H1 (cell line): ENCODE measurements at regions not wholly inside any gene's neighbourhood (a gene's known extent, or its start where the extent isn't known, plus 50 kb on each side); places are given as distances from the start of the nearest gene placed in this dataset.

Experiments
- CTCF ChIA-PET: fragments of 300-600 bp; sonication (Branson Sonifier 250); formaldehyde crosslinking; loops from one replicate; lab custom pipeline; 2021; ENCODE audit not compliant: partially characterized antibody; lab: Charles Lee
- POLR2A ChIA-PET: fragments of 300-600 bp; sonication (Branson Sonifier 250); formaldehyde crosslinking; loops from one replicate; lab custom pipeline; 2021; ENCODE audit warnings: inconsistent platforms; ENCODE audit not compliant: partially characterized antibody; lab: Charles Lee
- DNase-seq, 2 experiments: peaks; one replicate each; pipeline versions ENCODE4 v3.0.0 to v3.0.0-alpha.2; 2010 to 2022; ENCODE audit warnings: low spot score in 2 of 2, low read depth in 1 of 2, mixed read lengths in 1 of 2
- FAIRE-seq: peaks from 2 replicates; lab custom pipeline; 2011; peaks lifted over from hg19 to GRCh38; lab: Jason Lieb, UNC
- H2AFZ ChIP-seq: 2 replicates; pipeline ENCODE4 v1.8.1; 2012; ENCODE audit warnings: low read length, inconsistent platforms
- H2AK5ac ChIP-seq: 2 replicates; pipeline ENCODE4 v1.6.1; 2013; ENCODE audit warnings: low read depth, low read length
- H2BK120ac ChIP-seq: replicated peaks from 2 replicates; pipeline ENCODE3; 2013; ENCODE audit warnings: low read depth, low read length, inconsistent platforms
- H2BK12ac ChIP-seq: 2 replicates; pipeline ENCODE4 v1.6.1; 2013; ENCODE audit warnings: low read depth, low read length
- H2BK15ac ChIP-seq: 2 replicates; pipeline ENCODE4 v1.6.1; 2013; ENCODE audit warnings: low read length
- H2BK20ac ChIP-seq: 2 replicates; pipeline ENCODE4 v1.6.1; 2013; ENCODE audit warnings: low read length
- H2BK5ac ChIP-seq: 2 replicates; pipeline ENCODE4 v1.6.1; 2013; ENCODE audit warnings: low read depth, low read length
- H3K14ac ChIP-seq: 2 replicates; pipeline ENCODE4 v1.6.1; 2013; ENCODE audit warnings: inconsistent platforms; ENCODE audit not compliant: insufficient read length
- H3K18ac ChIP-seq: 2 replicates; pipeline ENCODE4 v1.6.1; 2013; ENCODE audit warnings: low read length; ENCODE audit errors: extremely low read depth
- H3K23ac ChIP-seq: 2 replicates; pipeline ENCODE4 v1.6.1; 2013; ENCODE audit warnings: inconsistent platforms; ENCODE audit not compliant: insufficient read length
- H3K23me2 ChIP-seq: 2 replicates; pipeline ENCODE4 v1.6.1; 2013; ENCODE audit warnings: low read depth, low read length
- H3K27ac ChIP-seq: 2 replicates; pipeline ENCODE4 v1.6.1; 2011; ENCODE audit warnings: low read depth, low read length, inconsistent platforms
- H3K27me3 ChIP-seq, 4 experiments: replicated peaks in 1 of 4; 1 replicate in 1 of 4; 2 replicates in 3 of 4; pipeline versions ENCODE4 v1.6.1 to v1.8.1; 2011 to 2013; ENCODE audit warnings: low read length in 3 of 4, mild to moderate bottlenecking in 3 of 4, inconsistent platforms in 2 of 4, mixed read lengths in 2 of 4, moderate library complexity in 1 of 4; ENCODE audit not compliant: control insufficient read depth in 3 of 4, insufficient read depth in 3 of 4; ENCODE audit errors: extremely low read depth in 1 of 4
- H3K36me3 ChIP-seq, 4 experiments: 2 replicates each; pipeline versions ENCODE4 v1.6.1 to v1.8.1; 2011 to 2013; ENCODE audit warnings: mild to moderate bottlenecking in 4 of 4, low read length in 3 of 4, moderate library complexity in 2 of 4, control low read depth in 1 of 4, inconsistent platforms in 1 of 4; ENCODE audit not compliant: insufficient read depth in 4 of 4, control insufficient read depth in 2 of 4
- H3K4ac ChIP-seq: replicated peaks from 2 replicates; pipeline ENCODE3; 2013; ENCODE audit warnings: low read length, low read depth, mixed read lengths, inconsistent platforms; ENCODE audit not compliant: insufficient read length
- H3K4me1 ChIP-seq, 4 experiments: replicated peaks in 1 of 4; 1 replicate in 1 of 4; 2 replicates in 3 of 4; pipeline versions ENCODE4 v1.6.1 to v1.8.1; 2011 to 2013; ENCODE audit warnings: low read length in 3 of 4, inconsistent platforms in 2 of 4, mixed read lengths in 1 of 4; ENCODE audit not compliant: insufficient read depth in 4 of 4, control insufficient read depth in 3 of 4
- H3K4me2 ChIP-seq, 2 experiments: 2 replicates each; pipeline versions ENCODE4 v1.6.1 to v1.8.1; 2011 to 2013; ENCODE audit warnings: low read depth in 2 of 2, low read length in 2 of 2, control low read depth in 1 of 2, inconsistent platforms in 1 of 2, mild to moderate bottlenecking in 1 of 2; ENCODE audit not compliant: insufficient read depth in 1 of 2
- H3K4me3 ChIP-seq, 4 experiments: fragments of 200-600, 300-600 bp in 1 of 4; sonication (generic), shearing (Covaris generic), sonication (Bioruptor Twin) in 1 of 4; 2 replicates each; pipeline versions ENCODE4 v1.5.1 to v1.8.1; 2011 to 2016; ENCODE audit warnings: low read length in 4 of 4, low read depth in 3 of 4, control low read depth in 2 of 4, inconsistent platforms in 2 of 4, mild to moderate bottlenecking in 2 of 4, mixed read lengths in 1 of 4, moderate library complexity in 1 of 4; ENCODE audit not compliant: insufficient read depth in 2 of 4; ENCODE audit errors: extremely low read depth in 1 of 4
- H3K56ac ChIP-seq: replicated peaks from 2 replicates; pipeline ENCODE3; 2013; ENCODE audit warnings: low read depth, mild to moderate bottlenecking, mixed read lengths, low read length, inconsistent platforms; ENCODE audit not compliant: insufficient read length
- H3K79me1 ChIP-seq: 2 replicates; pipeline ENCODE4 v1.6.1; 2013; ENCODE audit warnings: low read depth, low read length, control low read depth
- H3K79me2 ChIP-seq, 2 experiments: 2 replicates each; pipeline versions ENCODE4 v1.6.1 to v1.8.1; 2012 to 2013; ENCODE audit warnings: low read length in 2 of 2, mild to moderate bottlenecking in 2 of 2, inconsistent platforms in 1 of 2; ENCODE audit not compliant: insufficient read depth in 2 of 2, control insufficient read depth in 1 of 2
- H3K9ac ChIP-seq, 4 experiments: replicated peaks in 1 of 4; 1 replicate in 1 of 4; 2 replicates in 3 of 4; pipeline versions ENCODE4 v1.6.1 to v1.8.1; 2011 to 2013; ENCODE audit warnings: low read depth in 3 of 4, low read length in 3 of 4, control low read depth in 2 of 4, mild to moderate bottlenecking in 2 of 4, moderate library complexity in 2 of 4, inconsistent platforms in 1 of 4; ENCODE audit errors: extremely low read depth in 1 of 4
- H3K9me3 ChIP-seq, 2 experiments: 2 replicates each; pipeline versions ENCODE4 v1.6.1 to v1.8.1; 2012 to 2013; ENCODE audit warnings: mild to moderate bottlenecking in 2 of 2, moderate library complexity in 2 of 2, control low read depth in 1 of 2, inconsistent platforms in 1 of 2, low read depth in 1 of 2, low read length in 1 of 2, mixed read lengths in 1 of 2; ENCODE audit not compliant: insufficient read depth in 2 of 2
- H4K20me1 ChIP-seq, 2 experiments: replicated peaks in 1 of 2; 2 replicates each; pipeline versions ENCODE3 to v1.8.1; 2011 to 2013; ENCODE audit warnings: inconsistent platforms in 2 of 2, low read length in 2 of 2, mild to moderate bottlenecking in 1 of 2; ENCODE audit not compliant: insufficient read depth in 2 of 2, control insufficient read depth in 1 of 2
- H4K5ac ChIP-seq: 2 replicates; pipeline ENCODE4 v1.6.1; 2013; ENCODE audit warnings: low read length, low read depth, mixed read lengths, inconsistent platforms; ENCODE audit not compliant: insufficient read length
- H4K8ac ChIP-seq: 2 replicates; pipeline ENCODE4 v1.8.0; 2013; ENCODE audit warnings: mild to moderate bottlenecking, moderate library complexity, low read length, inconsistent platforms; ENCODE audit not compliant: insufficient read depth; ENCODE audit errors: extremely low read depth
- H4K91ac ChIP-seq: replicated peaks from 2 replicates; pipeline ENCODE3; 2013; ENCODE audit warnings: low read length, mixed read lengths, inconsistent platforms; ENCODE audit not compliant: insufficient read length
- CBX8 ChIP-seq: fragments of 300-800, 300-1000 bp; sonication (generic); IDR thresholded peaks from 2 replicates; pipeline ENCODE4 v1.7.1; 2016; ENCODE audit warnings: low read depth, low read length, borderline replicate concordance
- CTCF ChIP-seq, 3 experiments: IDR thresholded peaks; 1 replicate in 2 of 3; 2 replicates in 1 of 3; pipeline versions ENCODE4 v1.5.1 to v1.6.1; 2011; ENCODE audit warnings: low read length in 3 of 3, mild to moderate bottlenecking in 3 of 3, inconsistent platforms in 2 of 3, low read depth in 1 of 3, moderate library complexity in 1 of 3; ENCODE audit not compliant: insufficient read depth in 1 of 3; ENCODE audit errors: control extremely low read depth in 1 of 3
- E2F6 ChIP-seq: IDR thresholded peaks from 2 replicates; pipeline ENCODE4 v1.6.1; 2012; ENCODE audit warnings: inconsistent platforms
- KDM1A ChIP-seq: fragments of 200-600, 300-600 bp; sonication (generic); IDR thresholded peaks from 2 replicates; pipeline ENCODE4 v1.7.1; 2016; ENCODE audit warnings: mild to moderate bottlenecking, low read length, borderline replicate concordance
- MAX ChIP-seq: IDR thresholded peaks from 2 replicates; pipeline ENCODE4 v1.6.1; 2012; ENCODE audit warnings: inconsistent platforms
- RAD21 ChIP-seq, 2 experiments: IDR thresholded peaks in 1 of 2; conservative IDR thresholded peaks in 1 of 2; 2 replicates each; pipeline ENCODE4 v1.6.1; 2011; ENCODE audit warnings: low read depth in 2 of 2, low read length in 2 of 2, improper control_type of control experiment in 1 of 2, inconsistent platforms in 1 of 2, mild to moderate bottlenecking in 1 of 2, moderate library complexity in 1 of 2
- SP4 ChIP-seq: IDR thresholded peaks from 2 replicates; pipeline ENCODE4 v1.6.1; 2012; ENCODE audit warnings: low read length, inconsistent platforms
- WGBS, 2 experiments: shearing (Covaris generic) in 1 of 2; methylation state at CpG; one replicate each; pipeline versions ENCODE4 v1.1.6 to v1.1.7; 2013 to 2015; ENCODE audit warnings: low lambda C conversion rate in 2 of 2, mixed read lengths in 2 of 2, inconsistent platforms in 1 of 2, low coverage in 1 of 2, missing lambda C conversion rate in 1 of 2; ENCODE audit not compliant: insufficient replicate concordance in 2 of 2, insufficient coverage in 1 of 2, insufficient read length in 1 of 2; ENCODE audit errors: extremely low coverage in 1 of 2, missing lambda C conversion rate in 1 of 2; 5-methylcytosine and 5-hydroxymethylcytosine counted together

- POLR2A ChIA-PET: interaction anchor here (0.8 to 10.1 kb wide), 7 partner anchors 11 to 190 kb away, joined by 3 to 58 read pairs (median 9); partner anchors contain the start of gene CCND2
- Histone ChIP-seq H3K9ac (no peak overlapping the region), H2BK5ac (0 out of 2 replicates have a peak overlapping the region, but pooled peaks have one; percentile 10), H3K36me3 (no peaks in the 10 kb centered on the region), H3K4me1 (peaks cover 3 to 10% (median 6%) of the 10 kb centered on the region in 4 experiments; a peak in 6 of 7 replicates), H3K4me3 (no peak overlapping the region), H3K9me3 (no peaks in the 10 kb centered on the region), H4K20me1 (no peaks in the 10 kb centered on the region), H3K18ac (peak overlapping the region; percentile 48; the same call in 1 of the 2 replicates), H2AK5ac (no peak overlapping the region), H3K4me2 (no peak overlapping the region; a peak in 1 of 4 replicates), H3K56ac (no peak overlapping the region), H4K8ac (no peak overlapping the region), H3K14ac (no peak overlapping the region), H3K23me2 (peaks cover 1% of the 10 kb centered on the region; the same call in 1 of the 2 replicates), H3K79me1 (no peaks in the 10 kb centered on the region), H3K27me3 (no peaks in the 10 kb centered on the region), H2AFZ (no peak overlapping the region), H3K79me2 (no peaks in the 10 kb centered on the region), H4K5ac (no peak overlapping the region), H2BK20ac (0 out of 2 replicates have a peak overlapping the region, but pooled peaks have one; percentile 13), H3K23ac (no peak overlapping the region), H3K27ac (no peak overlapping the region), H2BK120ac (no peak overlapping the region), H2BK15ac (no peak overlapping the region), H4K91ac (no peak overlapping the region), H3K4ac (no peak overlapping the region), H2BK12ac (0 out of 2 replicates have a peak overlapping the region, but pooled peaks have one; percentile 18)
- 41% methylated on average over 10 of the region's 10 CpGs; no CpG with 5 or more reads in 1 of the 2 experiments for WGBS, 2 experiments
- FAIRE-seq: no peak
- TF ChIP-seq MAX (peak; percentile 65; the same call in 1 of the 2 replicates), CTCF (IDR thresholded peaks at IDR 0.05; ENCODE audit: control extremely low read depth in 1 of 3, insufficient read depth in 1 of 3, low read depth in 1 of 3, low read length in 3 of 3) (peak; percentile 56 to 66 (median 58)), CBX8 (no peak), KDM1A (peak; percentile 22; the same call in 1 of the 2 replicates), RAD21 (IDR thresholded peaks at IDR 0.05 in 1 of 2, conservative IDR thresholded peaks at IDR 0.05 in 1 of 2; ENCODE audit: low read depth in 2 of 2, low read length in 2 of 2) (peak; percentile 44 to 50), SP4 (no peak), E2F6 (peak; percentile 32; the same call in 1 of the 2 replicates)
- CTCF ChIA-PET: interaction anchor here (0.6 to 6.6 kb wide), 27 partner anchors 8 to 409 kb away, joined by 3 to 44 read pairs (median 4); partner anchors contain the start of gene CCND2
- peak in 1 of 2 experiments; percentile 62 for DNase-seq
Measured at GRCh38 chr12:4115570-4115969, 158.0 kb upstream of the CCND2 start.
